ENCODE measurements at regions not wholly inside any gene's neighbourhood (a gene's known extent, or its start where the extent isn't known, plus 50 kb on each side); places are given as distances from the start of the nearest gene placed in this dataset.

DNA sequence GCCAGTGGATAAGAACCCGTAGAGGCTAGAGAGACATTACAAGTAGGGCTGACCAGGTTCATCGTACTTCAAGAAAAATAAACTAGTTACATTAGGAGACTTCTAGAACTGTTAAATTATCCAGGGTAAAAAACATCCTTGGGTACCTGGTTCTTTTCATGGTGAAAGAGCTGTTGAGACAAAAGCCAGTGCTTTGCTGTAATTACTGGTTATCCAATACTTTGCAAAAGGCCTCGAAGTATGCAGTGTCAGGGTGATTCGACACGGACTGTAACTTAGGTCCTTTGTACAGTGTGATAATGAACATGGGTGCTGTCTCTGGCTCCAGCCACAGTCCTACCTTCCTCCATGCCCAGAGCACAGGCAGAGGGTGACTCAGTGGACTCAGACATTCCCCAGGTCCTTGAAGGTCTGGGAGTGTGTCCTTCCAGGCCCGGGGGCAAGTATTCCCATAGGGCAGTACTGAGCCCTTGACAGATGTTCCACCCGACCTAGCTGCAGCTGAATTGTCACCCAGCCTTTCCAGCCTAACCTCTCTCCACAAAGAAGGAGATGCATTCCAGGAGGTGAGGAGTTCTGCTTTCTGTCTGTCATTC lies 123.6 kb upstream of the TMEM72 start:
- TF ChIP-seq, protein P1, sequence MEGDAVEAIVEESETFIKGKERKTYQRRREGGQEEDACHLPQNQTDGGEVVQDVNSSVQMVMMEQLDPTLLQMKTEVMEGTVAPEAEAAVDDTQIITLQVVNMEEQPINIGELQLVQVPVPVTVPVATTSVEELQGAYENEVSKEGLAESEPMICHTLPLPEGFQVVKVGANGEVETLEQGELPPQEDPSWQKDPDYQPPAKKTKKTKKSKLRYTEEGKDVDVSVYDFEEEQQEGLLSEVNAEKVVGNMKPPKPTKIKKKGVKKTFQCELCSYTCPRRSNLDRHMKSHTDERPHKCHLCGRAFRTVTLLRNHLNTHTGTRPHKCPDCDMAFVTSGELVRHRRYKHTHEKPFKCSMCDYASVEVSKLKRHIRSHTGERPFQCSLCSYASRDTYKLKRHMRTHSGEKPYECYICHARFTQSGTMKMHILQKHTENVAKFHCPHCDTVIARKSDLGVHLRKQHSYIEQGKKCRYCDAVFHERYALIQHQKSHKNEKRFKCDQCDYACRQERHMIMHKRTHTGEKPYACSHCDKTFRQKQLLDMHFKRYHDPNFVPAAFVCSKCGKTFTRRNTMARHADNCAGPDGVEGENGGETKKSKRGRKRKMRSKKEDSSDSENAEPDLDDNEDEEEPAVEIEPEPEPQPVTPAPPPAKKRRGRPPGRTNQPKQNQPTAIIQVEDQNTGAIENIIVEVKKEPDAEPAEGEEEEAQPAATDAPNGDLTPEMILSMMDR (IDR thresholded peaks at IDR 0.05) = no peak
- TF ChIP-seq POLR2A (IDR thresholded peaks at IDR 0.05) = no peak

Measured in thyroid gland (tissue), 4 donors.